D721Med (cell line): ENCODE measurements at regions not wholly inside any gene's neighbourhood (a gene's known extent, or its start where the extent isn't known, plus 50 kb on each side); places are given as distances from the start of the nearest gene placed in this dataset.

Source experiments
- DNase-seq: peaks from one replicate; pipeline ENCODE4 v3.0.0; 2011; ENCODE audit warnings: low spot score; ENCODE audit not compliant: insufficient read length
- FAIRE-seq: peaks from 2 replicates; lab custom pipeline; 2011; peaks lifted over from hg19 to GRCh38; lab: Jason Lieb, UNC
- TF ChIP-seq, protein P1 (sequence below): IDR thresholded peaks from 2 replicates; pipeline ENCODE4 v1.5.1; 2012; ENCODE audit warnings: mild to moderate bottlenecking, control low read depth; ENCODE audit not compliant: insufficient read depth; ENCODE audit errors: missing control alignments

DNA sequence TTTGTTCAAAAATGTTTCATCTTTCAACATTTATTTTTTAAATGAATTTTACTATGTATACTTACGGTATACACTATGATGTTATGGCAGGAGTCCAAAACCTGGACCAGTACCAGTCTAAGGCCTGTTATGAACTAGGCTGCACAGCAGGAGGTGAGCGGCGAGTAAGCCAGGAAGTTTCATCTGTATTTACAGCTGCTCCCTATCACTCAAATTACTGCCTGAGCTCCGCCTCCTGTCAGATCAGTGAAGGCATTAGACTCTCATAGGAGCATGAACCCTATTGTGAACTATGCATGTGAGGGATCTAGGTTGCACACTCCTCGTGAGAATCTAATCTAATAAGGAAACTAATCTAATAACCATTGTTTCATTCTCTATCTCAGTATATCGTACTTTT, 715.5 kb upstream of the PTPRD start:
- FAIRE-seq (no peak), DNase-seq (no peak)
- TF ChIP-seq, protein P1, sequence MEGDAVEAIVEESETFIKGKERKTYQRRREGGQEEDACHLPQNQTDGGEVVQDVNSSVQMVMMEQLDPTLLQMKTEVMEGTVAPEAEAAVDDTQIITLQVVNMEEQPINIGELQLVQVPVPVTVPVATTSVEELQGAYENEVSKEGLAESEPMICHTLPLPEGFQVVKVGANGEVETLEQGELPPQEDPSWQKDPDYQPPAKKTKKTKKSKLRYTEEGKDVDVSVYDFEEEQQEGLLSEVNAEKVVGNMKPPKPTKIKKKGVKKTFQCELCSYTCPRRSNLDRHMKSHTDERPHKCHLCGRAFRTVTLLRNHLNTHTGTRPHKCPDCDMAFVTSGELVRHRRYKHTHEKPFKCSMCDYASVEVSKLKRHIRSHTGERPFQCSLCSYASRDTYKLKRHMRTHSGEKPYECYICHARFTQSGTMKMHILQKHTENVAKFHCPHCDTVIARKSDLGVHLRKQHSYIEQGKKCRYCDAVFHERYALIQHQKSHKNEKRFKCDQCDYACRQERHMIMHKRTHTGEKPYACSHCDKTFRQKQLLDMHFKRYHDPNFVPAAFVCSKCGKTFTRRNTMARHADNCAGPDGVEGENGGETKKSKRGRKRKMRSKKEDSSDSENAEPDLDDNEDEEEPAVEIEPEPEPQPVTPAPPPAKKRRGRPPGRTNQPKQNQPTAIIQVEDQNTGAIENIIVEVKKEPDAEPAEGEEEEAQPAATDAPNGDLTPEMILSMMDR, result no peak

DNA sequence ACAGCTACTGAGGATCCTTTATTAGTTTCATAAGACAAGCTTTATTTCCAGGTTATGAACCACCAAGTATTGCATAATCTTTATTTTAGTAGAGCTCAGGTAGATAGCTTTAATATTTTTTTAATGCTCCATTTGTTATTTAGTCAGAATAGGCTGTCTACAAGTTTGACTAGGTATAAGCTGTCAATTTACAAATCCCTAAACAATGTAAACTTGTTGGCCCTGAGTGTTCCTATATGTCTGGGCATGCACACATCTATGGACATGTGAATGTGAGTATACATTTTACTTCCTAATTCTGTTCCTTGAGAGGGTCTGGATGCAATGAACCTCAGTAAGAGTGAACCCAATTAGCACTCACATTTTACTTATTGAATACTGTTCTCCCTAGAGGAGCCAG, 722.2 kb upstream of the PTPRD start:
- TF ChIP-seq, protein P1, result no peak
- no peak for FAIRE-seq
- DNase-seq, result no peak

DNA sequence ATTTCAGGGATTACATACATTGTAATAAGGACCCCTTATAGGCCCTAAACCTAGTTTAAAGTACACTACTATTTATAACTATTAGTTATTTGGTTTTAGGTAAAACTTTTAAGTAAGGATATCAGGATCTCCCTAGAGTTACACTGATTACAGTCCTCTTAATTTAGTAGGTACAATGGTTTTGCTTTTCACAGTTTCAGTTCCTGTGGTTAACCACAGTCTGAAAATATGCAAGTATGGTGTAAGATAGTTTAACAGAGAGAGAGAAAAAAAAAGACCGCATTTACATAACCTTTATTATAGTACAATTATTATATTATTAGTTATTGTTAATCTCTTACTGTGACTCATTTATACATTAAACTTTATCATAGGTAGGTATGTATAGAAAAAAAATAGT, 725.3 kb upstream of the PTPRD start:
- TF ChIP-seq, protein P1, result no peak
- DNase-seq (no peak), FAIRE-seq (no peak)

DNA sequence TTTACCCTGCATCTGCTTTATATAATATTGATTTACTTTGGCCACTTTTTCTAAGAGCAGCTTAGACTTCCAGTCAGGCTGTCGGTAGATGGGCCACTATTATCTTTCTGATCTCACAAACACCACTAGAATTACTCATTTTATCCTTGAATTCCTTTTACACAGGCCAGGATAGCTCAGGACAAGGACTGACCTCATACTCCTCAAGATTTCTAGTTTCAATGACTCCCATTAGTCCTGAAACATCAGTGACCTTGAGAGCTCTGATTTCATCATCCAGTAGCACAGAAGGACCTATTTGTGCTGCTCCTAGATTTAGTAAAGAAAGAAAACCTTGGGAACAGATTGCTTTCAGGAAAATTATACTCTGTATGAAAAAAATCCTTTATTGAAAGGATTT, 727.9 kb upstream of the PTPRD start:
- FAIRE-seq (no peak), DNase-seq (no peak)
- TF ChIP-seq, protein P1, result no peak

DNA sequence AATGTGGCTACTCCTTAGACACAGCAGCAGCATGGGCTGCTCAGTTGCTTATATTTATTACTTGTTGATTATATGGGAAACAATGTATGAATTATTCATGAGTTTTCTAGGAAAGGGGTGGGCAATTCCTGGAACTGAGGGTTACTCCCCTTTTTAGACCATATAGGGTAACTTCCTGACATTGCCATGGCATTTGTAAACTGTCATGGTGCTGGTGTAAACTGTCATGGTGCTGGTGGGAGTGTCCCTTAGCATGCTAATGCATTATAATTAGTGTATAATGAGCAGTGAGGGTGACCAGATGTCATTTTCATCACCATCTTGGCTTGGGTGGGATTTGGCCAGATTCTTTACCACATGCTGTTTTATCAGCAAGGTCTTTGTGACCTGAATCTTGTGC, 734.6 kb upstream of the PTPRD start:
- DNase-seq, result no peak
- FAIRE-seq, result no peak
- TF ChIP-seq, protein P1, result no peak

DNA sequence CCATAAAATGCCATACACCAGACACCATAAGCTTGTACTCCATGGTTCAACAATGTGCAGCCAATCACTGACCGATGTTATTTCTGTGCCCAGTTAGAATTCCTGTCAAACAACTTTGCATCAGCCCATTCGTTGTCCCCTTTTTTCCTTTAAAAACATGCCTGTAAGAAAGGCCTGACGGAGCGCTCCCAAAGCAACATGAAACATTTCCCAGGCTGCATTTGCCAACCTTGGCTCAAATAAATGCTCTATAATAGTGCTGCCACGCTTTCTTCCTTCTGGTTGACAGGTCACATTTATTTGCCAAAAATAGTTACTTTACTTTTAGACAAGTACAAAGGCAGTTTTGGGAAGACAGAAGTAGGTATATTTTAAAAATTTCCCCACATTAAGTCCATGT, 735.6 kb upstream of the PTPRD start:
- FAIRE-seq, result no peak
- DNase-seq, result no peak
- TF ChIP-seq, protein P1, result no peak

DNA sequence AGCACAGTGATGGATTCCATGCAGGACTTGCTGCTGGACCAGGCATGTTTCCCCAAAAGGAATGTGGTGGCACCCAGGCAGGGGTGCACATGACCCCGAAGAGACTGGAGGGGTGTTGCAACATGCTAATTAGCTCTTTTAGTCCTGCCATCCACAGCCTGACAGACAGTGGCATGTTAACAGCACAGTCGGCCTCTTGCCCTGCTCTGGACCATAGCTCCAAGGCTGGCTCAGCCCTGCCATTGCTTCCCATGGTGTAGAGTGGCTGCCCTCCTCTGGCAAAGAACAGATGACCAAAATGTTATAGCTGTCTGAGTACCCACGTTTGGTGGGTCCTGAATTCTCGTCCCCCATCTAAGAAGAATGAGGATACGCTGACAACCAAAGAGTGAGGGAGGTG, 736.4 kb upstream of the PTPRD start:
- DNase-seq (no peak), FAIRE-seq (no peak)
- TF ChIP-seq, protein P1, result no peak
